ENCODE measurements at regions not wholly inside any gene's neighbourhood (a gene's known extent, or its start where the extent isn't known, plus 50 kb on each side); places are given as distances from the start of the nearest gene placed in this dataset.

- no peak overlapping the region for H3K27ac ChIP-seq (ENCODE audit: control insufficient read depth, insufficient read depth, low read length)
- TF ChIP-seq CTCF (optimal IDR thresholded peaks at IDR 0.05 in 1 of 3, IDR thresholded peaks at IDR 0.05 in 1 of 3, conservative IDR thresholded peaks at IDR 0.05 in 1 of 3; ENCODE audit: extremely low read depth in 1 of 3, insufficient read depth in 2 of 3, low read length in 3 of 3) (no peak), EZH2 (IDR thresholded peaks at IDR 0.05; ENCODE audit: low read length) (no peak)
- no peak for FAIRE-seq
- H2AFZ ChIP-seq (ENCODE audit: control insufficient read depth, low read length) = no peak overlapping the region
- no peak overlapping the region for H3K9ac ChIP-seq (ENCODE audit: control insufficient read depth, extremely low read depth, insufficient read depth, low read length)
- no peak overlapping the region for H3K4me2 ChIP-seq (ENCODE audit: control insufficient read depth, extremely low read depth, insufficient read depth, low read depth, low read length)
- H3K79me2 ChIP-seq (ENCODE audit: control insufficient read depth, insufficient read depth, low read length) = no peaks in the 10 kb centered on the region
- H3K9me1 ChIP-seq (ENCODE audit: control insufficient read depth, extremely low read depth, insufficient read depth, low read length) = no peaks in the 10 kb centered on the region
- no peaks in the 10 kb centered on the region for H3K36me3 ChIP-seq (ENCODE audit: control insufficient read depth in 2 of 2, extremely low read depth in 1 of 2, insufficient read depth in 2 of 2, low read length in 2 of 2)
- no peaks in the 10 kb centered on the region for H3K9me3 ChIP-seq (ENCODE audit: control insufficient read depth, low read depth, low read length)
- H4K20me1 ChIP-seq (ENCODE audit: control insufficient read depth, extremely low read depth, insufficient read depth, low read length) = no peaks in the 10 kb centered on the region
- dilution Hi-C loops (cut with MboI; ENCODE audit: extremely low pct_ligation_motif_present, low sequenced_read_pairs) = no loop called here
- no peaks in the 10 kb centered on the region for H3K4me1 ChIP-seq (ENCODE audit: control insufficient read depth, extremely low read depth, insufficient read depth, low read length)
- H3K4me3 ChIP-seq (ENCODE audit: control insufficient read depth in 2 of 3, extremely low read depth in 1 of 3, insufficient read depth in 2 of 3, low read depth in 1 of 3, low read length in 3 of 3) = no peak overlapping the region
- no peaks in the 10 kb centered on the region for H3K27me3 ChIP-seq (ENCODE audit: control insufficient read depth, extremely low read depth, insufficient read depth, low read length)
- DNase-seq (ENCODE audit: low read depth, low spot score) = no peak
These were observed 85.0 kb downstream of the BMP2 start for GRCh38 chr20:6852478-6852877.

- Histone ChIP-seq H2AFZ (ENCODE audit: control insufficient read depth, low read length) (no peak overlapping the region), H3K9me3 (ENCODE audit: control insufficient read depth, low read depth, low read length) (no peaks in the 10 kb centered on the region), H3K27ac (ENCODE audit: control insufficient read depth, insufficient read depth, low read length) (no peak overlapping the region), H3K4me2 (ENCODE audit: control insufficient read depth, extremely low read depth, insufficient read depth, low read depth, low read length) (no peak overlapping the region), H3K4me3 (ENCODE audit: control insufficient read depth in 2 of 3, extremely low read depth in 1 of 3, insufficient read depth in 2 of 3, low read depth in 1 of 3, low read length in 3 of 3) (no peak overlapping the region), H3K27me3 (ENCODE audit: control insufficient read depth, extremely low read depth, insufficient read depth, low read length) (no peaks in the 10 kb centered on the region), H3K9ac (ENCODE audit: control insufficient read depth, extremely low read depth, insufficient read depth, low read length) (no peak overlapping the region), H3K9me1 (ENCODE audit: control insufficient read depth, extremely low read depth, insufficient read depth, low read length) (no peaks in the 10 kb centered on the region), H3K4me1 (ENCODE audit: control insufficient read depth, extremely low read depth, insufficient read depth, low read length) (no peaks in the 10 kb centered on the region), H3K79me2 (ENCODE audit: control insufficient read depth, insufficient read depth, low read length) (no peaks in the 10 kb centered on the region), H3K36me3 (ENCODE audit: control insufficient read depth in 2 of 2, extremely low read depth in 1 of 2, insufficient read depth in 2 of 2, low read length in 2 of 2) (no peaks in the 10 kb centered on the region), H4K20me1 (ENCODE audit: control insufficient read depth, extremely low read depth, insufficient read depth, low read length) (no peaks in the 10 kb centered on the region)
- DNase-seq (ENCODE audit: low read depth, low spot score) (no peak), FAIRE-seq (no peak)
- no peak for TF ChIP-seq EZH2 (IDR thresholded peaks at IDR 0.05; ENCODE audit: low read length)
- no peak for TF ChIP-seq CTCF (optimal IDR thresholded peaks at IDR 0.05 in 1 of 3, IDR thresholded peaks at IDR 0.05 in 1 of 3, conservative IDR thresholded peaks at IDR 0.05 in 1 of 3; ENCODE audit: extremely low read depth in 1 of 3, insufficient read depth in 2 of 3, low read length in 3 of 3)
- dilution Hi-C loops (cut with MboI; ENCODE audit: extremely low pct_ligation_motif_present, low sequenced_read_pairs) = no loop called here
These were observed 87.6 kb downstream of the BMP2 start for GRCh38 chr20:6855104-6855503.

Measured in keratinocyte (primary cell).